SH-SY5Y (cell line): ENCODE measurements at regions not wholly inside any gene's neighbourhood (a gene's known extent, or its start where the extent isn't known, plus 50 kb on each side); places are given as distances from the start of the nearest gene placed in this dataset.
A peak's percentile ranks its signal among the peaks of the same experiment; 100 is the strongest.

Source experiments
- GATA2 ChIP-seq: IDR thresholded peaks from 2 replicates; pipeline ENCODE4 v1.6.1; 2011; ENCODE audit warnings: mild to moderate bottlenecking, low read depth, low read length
- GATA3 ChIP-seq: IDR thresholded peaks from 2 replicates; pipeline ENCODE4 v1.6.1; 2011; ENCODE audit warnings: low read depth, mild to moderate bottlenecking, low read length, moderate library complexity

DNA sequence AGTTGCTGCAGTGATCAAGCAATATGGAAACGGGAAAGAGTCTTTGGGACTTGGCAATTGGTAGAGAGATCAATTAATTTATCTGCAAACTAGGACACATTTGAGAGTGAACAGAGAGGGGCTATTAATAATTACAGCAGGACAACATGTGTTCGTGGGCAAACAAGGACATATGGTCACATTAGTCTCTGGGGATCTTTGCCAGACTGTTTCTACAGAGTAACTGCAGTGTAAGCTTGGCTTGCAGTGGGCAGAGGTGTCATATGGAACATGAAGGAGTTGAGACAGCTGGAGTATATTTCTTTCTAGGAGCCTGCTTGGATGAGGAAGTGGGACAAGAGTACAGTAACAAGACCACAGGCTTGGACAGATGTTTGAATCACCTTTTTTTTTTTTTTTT, 232.1 kb upstream of the LYZL1 start:
- TF ChIP-seq GATA2 = no peak
- 0 out of 2 replicates have a peak, but pooled peaks have one; percentile 5 for TF ChIP-seq GATA3

DNA sequence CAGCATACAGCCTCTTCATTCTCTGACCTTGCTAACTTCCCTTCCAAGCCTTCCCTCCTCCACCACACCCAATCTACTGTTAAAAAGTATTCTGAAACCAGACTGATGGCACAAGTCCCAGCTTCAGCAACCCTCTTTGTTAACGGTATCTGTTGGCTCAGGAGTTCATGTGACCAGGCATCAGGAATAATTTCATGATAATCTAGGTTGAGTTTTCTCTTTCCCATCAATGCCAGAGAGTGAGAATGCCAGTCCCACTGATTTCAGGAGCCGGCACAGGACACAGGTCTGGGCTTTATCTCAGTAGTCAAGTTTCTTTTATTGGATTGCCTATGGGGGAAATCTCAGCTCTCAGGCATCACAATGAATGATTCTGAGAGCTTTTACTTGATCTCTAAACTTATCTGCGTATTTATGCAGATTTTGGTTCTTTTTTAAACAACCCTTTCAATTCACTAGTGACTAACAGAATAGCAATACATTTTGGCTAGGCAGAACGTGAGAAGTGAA, 231.0 kb upstream of the LYZL1 start:
- no peak for TF ChIP-seq GATA3
- TF ChIP-seq GATA2 = peak; percentile 50

DNA sequence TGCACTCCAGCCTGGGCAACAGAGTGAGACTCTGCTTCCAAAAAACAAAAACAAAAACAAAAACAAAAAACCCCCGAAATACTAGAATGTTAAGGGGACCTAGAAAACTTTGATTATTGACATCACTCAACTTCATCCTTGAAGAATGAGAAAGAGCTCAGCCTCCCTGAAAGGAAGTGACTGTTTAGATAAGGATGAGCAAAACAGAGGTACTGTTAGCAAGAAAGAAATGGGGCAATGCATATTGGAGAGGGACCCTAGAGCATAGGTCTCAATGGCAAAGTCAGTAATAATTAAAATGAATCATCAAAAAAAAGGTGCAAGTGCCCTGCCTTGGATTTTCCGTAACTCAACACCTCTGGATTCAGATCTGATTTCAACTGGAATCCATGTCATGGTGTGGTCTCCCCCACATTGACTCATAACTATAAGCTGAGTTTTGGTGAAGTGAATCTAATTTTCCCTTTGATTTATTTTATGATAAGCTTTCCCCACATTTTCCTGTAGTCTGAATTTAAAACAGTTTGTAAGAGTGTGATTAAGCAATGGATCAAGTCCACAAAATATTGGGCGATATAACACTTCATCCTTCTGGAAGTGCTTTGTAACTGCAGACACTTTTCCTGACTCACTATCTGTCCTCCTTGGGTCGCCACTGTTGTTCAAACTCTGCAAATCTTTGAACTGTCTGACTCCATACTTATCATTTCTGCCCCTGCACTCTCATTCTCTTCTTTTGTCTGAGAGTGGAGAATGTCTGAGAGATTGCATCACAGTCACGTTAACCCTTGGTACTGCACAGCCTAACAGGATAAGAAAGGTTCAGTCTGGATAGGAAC, 224.8 kb upstream of the LYZL1 start:
- TF ChIP-seq GATA3 (no peak), GATA2 (no peak)

DNA sequence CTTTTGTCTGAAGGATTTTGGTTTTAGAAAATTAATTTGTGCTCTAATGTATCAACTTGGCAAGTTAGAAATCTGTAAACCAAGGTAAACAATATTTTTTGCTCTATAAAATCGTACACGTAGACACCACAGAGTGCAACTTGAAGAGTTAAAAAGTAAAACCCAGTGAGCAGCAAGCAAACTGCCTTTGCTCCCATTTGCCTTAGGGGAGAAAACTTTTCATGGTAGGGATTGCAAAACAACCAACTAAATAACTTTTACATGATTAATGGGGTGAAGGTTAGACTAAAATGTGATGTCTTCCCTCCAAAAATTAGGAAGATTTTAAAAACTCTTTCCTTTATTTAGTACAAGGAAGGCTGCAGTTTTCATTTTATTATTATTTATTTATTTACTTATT, 224.2 kb upstream of the LYZL1 start:
- TF ChIP-seq GATA2 (no peak), GATA3 (no peak)

DNA sequence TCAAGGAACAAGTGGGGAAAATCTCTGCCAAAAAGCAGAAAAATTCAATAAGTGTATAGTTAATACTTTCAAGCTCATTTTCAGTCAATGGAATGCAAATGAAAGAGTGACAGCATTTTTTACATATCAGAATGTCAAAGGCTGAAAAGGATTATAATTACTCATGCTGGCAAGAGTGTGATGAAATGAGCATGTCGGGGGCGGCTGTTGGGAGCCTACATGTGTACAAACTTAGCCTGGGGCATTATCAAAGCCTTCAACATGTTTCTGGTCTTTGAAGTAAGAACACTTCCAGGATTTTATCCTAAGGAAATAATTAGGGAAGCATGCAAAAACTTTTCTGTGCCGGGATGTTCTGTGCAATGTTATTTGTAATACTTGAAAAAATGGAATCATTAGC, 221.7 kb upstream of the LYZL1 start:
- TF ChIP-seq GATA2 (no peak), GATA3 (no peak)

DNA sequence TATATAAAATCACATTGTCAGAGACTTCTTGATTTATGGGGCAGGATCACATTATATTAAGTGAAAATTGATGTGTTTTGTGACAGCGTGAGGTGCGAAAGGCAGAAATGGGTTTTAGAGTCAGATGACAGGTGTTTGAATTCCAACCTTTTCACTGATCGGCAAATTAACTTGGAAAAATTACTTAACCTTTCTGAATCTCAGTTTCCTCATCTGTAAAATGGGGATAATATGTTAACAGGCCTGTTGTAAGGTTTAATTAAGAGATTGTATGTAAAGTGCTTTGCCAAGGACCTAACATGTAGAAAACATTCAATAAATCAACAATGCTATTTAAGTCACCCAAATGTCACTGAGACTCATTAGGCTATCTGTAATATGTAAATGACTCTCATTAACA, 221.2 kb upstream of the LYZL1 start:
- TF ChIP-seq GATA3 (no peak), GATA2 (no peak)

DNA sequence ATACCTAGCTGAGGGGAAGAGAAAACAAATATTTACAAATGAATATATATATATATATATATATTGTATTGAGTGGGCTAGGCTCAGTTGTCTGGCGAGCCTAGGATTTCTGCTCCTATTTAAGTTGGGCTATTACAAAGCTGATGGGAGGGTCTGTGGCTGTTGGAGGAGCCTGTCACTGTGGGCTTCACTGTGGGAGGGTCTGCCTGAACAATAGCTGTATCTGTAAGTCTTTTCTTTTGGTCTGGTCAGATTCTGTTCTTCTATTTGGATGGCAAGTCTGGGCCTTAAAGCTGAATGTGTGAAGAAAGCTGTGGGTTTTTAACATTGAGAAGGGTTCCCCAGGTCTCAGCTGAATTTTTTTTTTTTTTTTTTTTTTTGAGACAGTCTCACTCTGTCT, 220.6 kb upstream of the LYZL1 start:
- TF ChIP-seq GATA3 (no peak), GATA2 (no peak)

DNA sequence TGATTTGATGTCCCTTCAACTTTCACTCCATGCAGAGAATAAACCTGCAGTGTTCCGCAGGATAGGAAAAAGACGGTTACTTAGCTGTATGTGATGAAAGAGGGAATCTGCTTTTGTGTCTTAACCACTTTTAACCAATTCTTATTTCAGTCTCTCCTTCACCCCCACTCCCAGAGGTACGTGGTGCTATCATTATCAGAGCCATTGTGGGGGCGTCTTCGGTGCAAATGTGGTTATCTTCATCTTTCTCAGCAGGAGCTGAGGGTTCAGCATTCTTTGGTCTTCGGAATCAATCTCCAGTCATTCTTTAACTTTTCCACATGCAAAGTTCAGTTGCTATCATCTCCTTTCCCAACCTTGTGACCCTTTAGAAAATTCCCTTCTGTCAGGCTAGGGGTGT, 219.9 kb upstream of the LYZL1 start:
- TF ChIP-seq GATA2 (no peak), GATA3 (no peak)

DNA sequence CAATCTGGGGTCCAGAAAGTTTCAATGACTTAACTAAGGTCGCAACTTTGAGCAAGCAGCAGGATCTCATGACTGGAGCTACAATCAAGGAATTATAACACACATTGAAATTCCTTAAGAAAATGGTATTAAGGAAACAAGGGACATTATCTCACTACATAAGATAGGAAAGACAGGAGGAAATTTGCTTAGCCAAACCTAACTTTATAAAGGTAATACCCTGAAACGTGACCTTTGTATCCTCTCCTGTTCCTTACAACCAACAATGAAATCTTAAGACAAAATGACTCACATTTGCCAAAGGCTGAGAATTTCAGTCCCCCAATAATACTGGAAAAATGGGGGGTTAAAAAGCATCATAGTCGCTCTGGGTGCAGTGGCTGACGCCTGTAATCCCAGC, 218.9 kb upstream of the LYZL1 start:
- TF ChIP-seq GATA3 = no peak

DNA sequence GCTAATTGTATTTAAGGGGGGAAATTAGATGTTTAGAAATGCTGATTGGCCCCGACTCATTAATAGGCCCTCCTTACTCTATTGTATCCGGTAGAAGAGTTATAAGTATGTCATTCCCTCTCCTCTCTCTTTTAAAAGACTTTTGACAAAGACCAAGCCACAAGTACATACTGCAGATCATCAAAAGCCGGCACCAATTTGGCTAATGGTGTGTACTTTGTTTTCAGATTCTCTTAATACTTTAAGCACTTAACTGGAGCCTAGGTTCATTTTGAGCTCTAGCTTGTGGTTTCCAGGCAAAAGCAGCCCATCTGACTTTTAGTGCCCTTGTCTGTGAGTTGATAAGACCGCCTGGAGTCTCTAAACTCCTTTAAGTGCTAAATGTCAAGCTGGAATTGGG, 210.0 kb upstream of the LYZL1 start:
- TF ChIP-seq GATA3 (no peak), GATA2 (no peak)

DNA sequence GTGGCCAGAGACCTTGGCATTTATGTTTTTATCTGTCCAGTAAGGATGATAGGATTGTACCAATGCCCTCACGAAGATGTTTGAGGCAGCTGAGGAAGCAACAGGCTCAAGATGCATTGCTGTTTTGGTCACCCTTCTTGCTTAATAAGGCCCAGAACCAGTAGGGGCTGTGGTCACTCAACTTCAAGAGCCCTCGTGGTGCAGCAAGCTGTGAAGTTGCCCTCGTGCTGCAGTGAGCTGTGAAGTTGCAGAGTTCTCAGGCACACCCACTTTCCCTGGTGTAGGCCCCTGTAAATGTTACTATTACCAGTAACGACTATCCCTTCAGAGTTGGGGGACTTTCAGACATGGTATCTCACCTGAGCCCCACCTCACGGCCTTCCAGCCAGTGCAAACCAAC, 207.6 kb upstream of the LYZL1 start:
- no peak for TF ChIP-seq GATA3
- no peak for TF ChIP-seq GATA2

DNA sequence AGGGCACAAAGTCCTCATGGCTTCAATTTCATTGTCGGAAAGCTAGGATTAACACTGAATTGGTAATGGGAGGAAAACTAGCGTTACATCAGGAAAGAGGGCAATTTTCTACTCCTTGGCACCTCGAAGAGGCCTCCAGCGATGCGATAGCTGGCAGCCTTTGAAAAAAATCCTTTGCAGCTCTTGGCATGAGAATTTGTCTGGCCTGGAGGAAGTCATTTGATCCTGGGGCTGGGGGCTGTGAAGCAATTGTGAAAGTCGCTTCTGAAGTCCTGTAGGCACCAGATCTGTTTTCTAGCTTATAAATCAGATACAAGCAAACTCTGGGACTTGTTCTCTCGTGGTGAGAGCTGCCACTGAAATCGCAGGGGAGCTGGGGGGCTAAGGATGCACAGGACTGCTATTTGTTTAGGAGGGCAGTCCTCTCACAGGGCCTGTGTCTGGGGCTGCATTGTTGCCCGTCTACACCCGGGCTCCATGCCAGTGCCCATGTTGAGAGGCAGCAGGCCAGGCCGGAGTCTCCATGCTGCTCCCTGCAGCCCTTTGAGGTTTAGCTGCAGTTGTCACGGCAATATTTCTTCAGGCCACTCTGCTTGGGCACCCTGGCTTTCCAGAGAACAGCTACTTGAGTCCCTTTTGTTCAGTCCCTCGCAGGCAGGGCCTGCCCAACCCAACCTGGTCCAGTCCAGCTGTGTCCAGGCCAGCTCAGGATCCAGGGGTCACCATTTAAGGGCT, 206.8 kb upstream of the LYZL1 start:
- TF ChIP-seq GATA3 (no peak), GATA2 (no peak)

DNA sequence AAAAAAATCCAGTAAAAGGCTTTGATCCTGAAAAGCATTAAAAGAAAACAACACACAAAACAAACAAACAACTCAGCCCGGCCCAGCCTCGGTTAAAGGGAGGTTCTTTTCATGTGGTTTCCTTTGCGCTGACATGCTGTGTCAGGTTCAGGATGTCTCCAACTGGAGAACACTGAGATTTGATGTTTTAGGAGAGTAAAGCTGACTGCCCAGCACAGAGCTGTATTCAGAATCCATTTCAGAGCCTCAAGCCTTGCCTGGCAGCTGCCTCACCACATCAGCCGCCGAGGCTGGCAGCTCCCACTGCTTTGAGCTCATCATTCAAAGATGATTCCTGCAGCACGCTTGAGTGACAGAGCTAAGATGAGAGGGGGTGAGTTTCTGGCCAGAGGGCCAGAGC, 205.8 kb upstream of the LYZL1 start:
- no peak for TF ChIP-seq GATA2
- no peak for TF ChIP-seq GATA3

DNA sequence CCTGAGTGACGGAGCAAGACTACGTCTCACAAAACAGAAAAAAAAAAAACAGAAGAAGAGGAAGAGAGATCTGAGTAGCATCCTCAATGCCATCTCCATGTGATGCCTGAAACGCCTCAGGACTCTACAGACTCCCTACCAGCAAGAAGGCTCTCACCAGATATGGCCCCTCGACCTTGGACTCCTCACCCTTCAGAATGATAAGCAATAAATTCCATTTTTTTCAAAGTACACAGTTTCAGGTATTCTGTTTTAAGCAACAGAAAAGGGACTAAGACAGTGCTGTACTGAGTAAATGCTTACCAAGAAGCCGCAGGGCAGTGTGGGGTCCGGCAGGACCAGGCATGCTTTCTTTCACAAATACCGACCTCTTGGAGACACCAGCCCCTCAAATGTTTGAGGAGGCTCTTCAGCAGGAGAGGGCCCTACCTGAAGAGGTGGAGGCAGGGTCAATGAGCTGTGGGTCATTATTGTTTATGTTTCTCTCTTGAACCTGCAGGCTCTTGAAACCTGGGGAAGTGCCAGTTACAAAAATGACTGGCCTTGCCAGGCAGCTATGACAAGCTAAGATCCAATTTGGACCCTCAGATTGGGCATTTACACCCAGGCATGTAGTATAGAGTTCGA, 204.1 kb upstream of the LYZL1 start:
- no peak for TF ChIP-seq GATA2
- no peak for TF ChIP-seq GATA3

DNA sequence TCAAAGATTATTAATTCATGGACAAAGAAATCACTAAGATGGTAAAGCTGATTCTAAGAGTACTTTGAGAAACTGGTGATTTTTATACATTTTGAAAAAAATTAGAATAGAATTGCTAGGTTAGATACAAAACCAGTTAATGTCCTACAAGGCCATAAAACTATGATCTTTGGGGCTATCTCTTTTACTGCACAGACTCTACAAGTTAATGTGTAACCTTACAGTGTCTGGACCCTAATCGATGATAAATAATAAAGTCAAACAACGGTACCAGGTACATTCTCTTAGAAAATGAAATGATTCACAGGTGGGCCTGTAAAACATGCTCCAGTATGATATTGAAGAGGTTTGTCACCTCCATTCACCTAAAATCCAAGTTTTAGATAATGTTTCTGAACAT, 199.8 kb upstream of the LYZL1 start:
- no peak for TF ChIP-seq GATA3

DNA sequence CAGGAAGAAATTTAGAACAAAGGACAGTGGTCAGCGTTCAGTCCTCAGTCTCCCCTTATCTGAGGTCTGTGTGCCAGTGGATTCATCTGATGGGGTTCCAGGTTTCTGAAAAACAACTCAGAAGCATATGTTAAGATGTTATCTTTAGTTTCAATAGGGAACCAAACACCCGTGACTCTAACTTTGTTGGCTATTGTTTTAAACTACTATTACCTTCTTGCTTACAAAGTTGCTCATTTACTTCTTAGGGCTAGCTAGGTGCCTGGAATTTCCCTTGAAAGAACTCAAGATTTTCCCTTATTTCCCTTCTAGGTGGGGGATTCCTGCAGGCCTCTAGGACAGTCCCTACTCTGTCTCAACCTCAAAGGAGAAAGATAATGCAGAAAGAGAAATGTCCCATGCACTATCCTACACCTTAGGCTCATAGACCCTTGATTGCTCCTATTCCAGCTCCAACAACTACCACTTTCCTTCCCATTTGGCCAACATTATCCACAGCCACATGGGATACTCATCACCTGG, 192.5 kb upstream of the LYZL1 start:
- no peak for TF ChIP-seq GATA2
- TF ChIP-seq GATA3 = no peak

DNA sequence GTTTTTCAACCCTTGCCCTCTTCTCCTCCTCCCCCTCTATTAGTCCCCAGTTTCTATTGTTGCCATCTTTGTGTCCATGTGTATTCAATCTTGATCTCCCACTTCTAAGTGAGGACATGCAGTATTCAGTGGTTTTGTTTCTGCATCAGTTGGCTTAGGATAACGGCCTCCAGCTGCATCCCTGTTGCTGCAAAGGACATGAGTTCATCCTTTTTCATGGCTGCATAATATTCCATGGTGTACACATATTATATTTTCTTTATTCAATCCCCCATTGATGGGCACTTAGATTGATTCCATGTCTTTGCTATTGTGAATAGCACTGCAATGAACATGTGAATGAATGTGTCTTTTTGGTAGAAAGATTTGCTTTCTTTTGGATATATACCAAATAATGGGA, 190.4 kb upstream of the LYZL1 start:
- no peak for TF ChIP-seq GATA3
- no peak for TF ChIP-seq GATA2
